ENCODE measurements at regions not wholly inside any gene's neighbourhood (a gene's known extent, or its start where the extent isn't known, plus 50 kb on each side); places are given as distances from the start of the nearest gene placed in this dataset.

- Histone ChIP-seq H3K4me3 (no peak overlapping the region), H3K4me1 (no peaks in the 10 kb centered on the region), H3K27me3 (no peaks in the 10 kb centered on the region), H3K27ac (replicated peaks in 1 of 4) (no peak overlapping the region), H3K36me3 (no peaks in the 10 kb centered on the region), H3K9me3 (no peaks in the 10 kb centered on the region)
- 45% methylated on average over 1 of the region's 1 CpG for WGBS
- peak; percentile 19 for DNase-seq (ENCODE audit: extremely low spot score)
- no peak for TF ChIP-seq EP300 (IDR thresholded peaks at IDR 0.05)
- TF ChIP-seq CTCF (IDR thresholded peaks at IDR 0.05), result no peak
- TF ChIP-seq POLR2A (IDR thresholded peaks at IDR 0.05; ENCODE audit: low read depth), result no peak
- no peak for TF ChIP-seq POLR2AphosphoS5 (IDR thresholded peaks at IDR 0.05)
- intact Hi-C loops (cut with DNase I), result no loop called here
These were observed 102.9 kb upstream of the TOX3 start for GRCh38 chr16:52649870-52650269.

- Histone ChIP-seq H3K27me3 (no peaks in the 10 kb centered on the region), H3K27ac (replicated peaks in 1 of 4) (no peak overlapping the region), H3K4me1 (no peaks in the 10 kb centered on the region), H3K4me3 (no peak overlapping the region), H3K9me3 (no peaks in the 10 kb centered on the region), H3K36me3 (no peaks in the 10 kb centered on the region)
- TF ChIP-seq CTCF (IDR thresholded peaks at IDR 0.05) (no peak), POLR2AphosphoS5 (IDR thresholded peaks at IDR 0.05) (no peak), EP300 (IDR thresholded peaks at IDR 0.05) (no peak), POLR2A (IDR thresholded peaks at IDR 0.05; ENCODE audit: low read depth) (no peak)
- peak; percentile 42 for DNase-seq (ENCODE audit: extremely low spot score)
- intact Hi-C loops (cut with DNase I), result no loop called here
- 84% methylated on average over 2 of the region's 2 CpGs for WGBS
These were observed 100.6 kb upstream of the TOX3 start for GRCh38 chr16:52647588-52647987.

- Histone ChIP-seq H3K36me3 (no peaks in the 10 kb centered on the region), H3K4me1 (no peaks in the 10 kb centered on the region), H3K9me3 (no peaks in the 10 kb centered on the region), H3K4me3 (no peak overlapping the region), H3K27ac (replicated peaks in 1 of 4) (no peak overlapping the region), H3K27me3 (no peaks in the 10 kb centered on the region)
- peak; percentile 42 for DNase-seq (ENCODE audit: extremely low spot score)
- 82% methylated on average over 3 of the region's 3 CpGs for WGBS
- intact Hi-C loops (cut with DNase I), result no loop called here
- TF ChIP-seq POLR2A (IDR thresholded peaks at IDR 0.05; ENCODE audit: low read depth) (no peak), POLR2AphosphoS5 (IDR thresholded peaks at IDR 0.05) (no peak), EP300 (IDR thresholded peaks at IDR 0.05) (no peak), CTCF (IDR thresholded peaks at IDR 0.05) (no peak)
These were observed 96.1 kb upstream of the TOX3 start for GRCh38 chr16:52643006-52643405.

GRCh38 chr16:52634528-52634927, 87.6 kb upstream of the TOX3 start:
- H3K9me3 ChIP-seq, result peaks cover 0 to 16% (median 7%) of the 10 kb centered on the region in 4 donors
- 80% methylated on average over 5 of the region's 5 CpGs for WGBS
- H3K36me3 ChIP-seq, result no peaks in the 10 kb centered on the region
- H3K4me1 ChIP-seq, result no peaks in the 10 kb centered on the region
- H3K4me3 ChIP-seq, result no peak overlapping the region
- TF ChIP-seq EP300 (IDR thresholded peaks at IDR 0.05), result no peak
- no peak for TF ChIP-seq CTCF (IDR thresholded peaks at IDR 0.05)
- TF ChIP-seq POLR2A (IDR thresholded peaks at IDR 0.05; ENCODE audit: low read depth), result no peak
- TF ChIP-seq POLR2AphosphoS5 (IDR thresholded peaks at IDR 0.05), result no peak
- no peak overlapping the region for H3K27ac ChIP-seq (replicated peaks in 1 of 4)
- intact Hi-C loops (cut with DNase I), result no loop called here
- DNase-seq (ENCODE audit: extremely low spot score), result no peak
- no peaks in the 10 kb centered on the region for H3K27me3 ChIP-seq

- no peak for TF ChIP-seq POLR2A (IDR thresholded peaks at IDR 0.05; ENCODE audit: low read depth)
- no peak for TF ChIP-seq POLR2AphosphoS5 (IDR thresholded peaks at IDR 0.05)
- no peak for TF ChIP-seq CTCF (IDR thresholded peaks at IDR 0.05)
- TF ChIP-seq EP300 (IDR thresholded peaks at IDR 0.05), result no peak
- H3K36me3 ChIP-seq, result no peaks in the 10 kb centered on the region
- intact Hi-C loops (cut with DNase I), result no loop called here
- no peak overlapping the region for H3K4me3 ChIP-seq
- no peak overlapping the region for H3K27ac ChIP-seq (replicated peaks in 1 of 4)
- peaks cover 0 to 16% (median 7%) of the 10 kb centered on the region in 4 donors for H3K9me3 ChIP-seq
- no peak for DNase-seq (ENCODE audit: extremely low spot score)
- no peaks in the 10 kb centered on the region for H3K27me3 ChIP-seq
- no peaks in the 10 kb centered on the region for H3K4me1 ChIP-seq
- WGBS, result 50% methylated on average over 3 of the region's 3 CpGs
These were observed 87.2 kb upstream of the TOX3 start for GRCh38 chr16:52634104-52634503.
